ENCODE measurements at regions not wholly inside any gene's neighbourhood (a gene's known extent, or its start where the extent isn't known, plus 50 kb on each side); places are given as distances from the start of the nearest gene placed in this dataset.

DNA sequence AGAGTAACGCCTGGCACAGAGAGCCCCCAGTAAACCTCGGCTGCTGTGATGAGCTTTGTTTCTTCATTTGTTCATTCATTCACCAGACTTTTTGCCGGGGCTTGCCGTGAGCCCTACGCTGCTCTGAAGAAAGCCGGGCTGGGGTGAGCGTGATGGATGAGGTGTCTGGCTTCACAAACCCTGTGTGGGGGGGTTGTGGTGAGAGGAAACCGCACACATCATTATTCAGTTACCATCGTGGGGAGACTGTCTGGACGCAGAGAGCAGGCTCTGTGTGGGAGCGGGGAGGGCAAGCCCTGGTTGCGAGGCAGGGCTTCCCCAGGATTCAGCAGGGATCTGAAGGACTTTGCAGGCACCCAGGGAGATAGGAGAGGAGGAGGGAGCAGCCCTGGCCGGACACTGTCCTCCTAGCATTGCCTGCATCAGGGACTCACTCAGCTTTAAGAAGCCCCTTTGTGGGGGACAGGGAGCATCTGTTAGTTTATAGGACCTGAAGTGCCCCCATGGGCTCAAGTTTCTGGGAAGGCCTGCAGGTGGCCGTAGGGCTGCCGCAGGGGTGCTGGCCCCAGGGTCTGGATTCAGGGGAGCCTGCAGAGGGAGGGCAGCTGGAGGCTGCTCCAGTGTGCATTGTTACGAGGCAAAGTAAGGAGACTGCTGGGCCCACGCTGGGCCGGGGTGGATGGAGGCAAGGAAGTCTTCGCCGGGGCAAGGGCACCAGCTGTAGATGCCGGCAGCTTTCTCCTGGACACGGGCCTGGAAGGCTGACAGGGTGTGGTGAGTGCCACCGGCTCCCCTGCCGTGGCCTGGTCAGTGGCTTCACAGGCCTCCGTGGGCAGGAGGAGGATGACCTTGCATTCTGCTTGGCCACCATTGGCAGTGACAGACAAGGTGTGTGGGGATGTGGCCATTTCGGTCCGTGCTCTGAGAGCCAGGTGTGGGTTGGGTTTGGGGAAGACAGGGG lies 334.5 kb downstream of the SEC14L1 start:
- no peaks in the 10 kb centered on the region for H3K9me3 ChIP-seq (ENCODE audit: control insufficient read depth, low read length)

DNA sequence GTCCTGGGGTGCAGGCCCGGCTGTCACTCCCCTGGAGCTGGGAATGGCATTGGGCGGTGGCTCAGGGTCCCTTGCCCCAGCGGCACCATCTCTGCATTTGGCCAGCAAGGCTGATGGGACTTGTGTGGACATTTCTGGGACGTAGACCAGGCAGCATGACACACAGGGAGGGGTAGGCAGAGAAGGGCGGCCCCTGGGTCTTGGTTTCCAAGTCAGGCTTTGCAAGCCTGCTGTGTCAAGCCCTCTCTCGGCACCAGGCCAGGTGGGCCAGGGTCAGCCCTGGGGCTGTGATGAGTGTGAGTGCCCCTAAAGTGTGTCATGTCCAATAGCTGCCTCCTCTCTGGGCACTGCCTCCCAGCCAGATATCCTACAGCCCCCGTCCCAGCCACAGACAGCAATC lies 335.2 kb downstream of the SEC14L1 start:
- Histone ChIP-seq H3K9me3 (ENCODE audit: control insufficient read depth, low read length) (no peaks in the 10 kb centered on the region), H3K4me1 (ENCODE audit: control insufficient read depth, insufficient read depth, low read length, poor library complexity, severe bottlenecking) (peaks cover 85% of the 10 kb centered on the region), H3K27me3 (replicated peaks; ENCODE audit: control insufficient read depth, insufficient read depth, low read length, poor library complexity, severe bottlenecking) (no peaks in the 10 kb centered on the region), H3K27ac (ENCODE audit: insufficient read depth, low read length, poor library complexity, severe bottlenecking) (peak overlapping the region; percentile 71), H3K36me3 (ENCODE audit: control insufficient read depth, insufficient read depth, low read length) (peaks cover 20% of the 10 kb centered on the region), H3K4me3 (ENCODE audit: insufficient read depth, low read depth, low read length, poor library complexity, severe bottlenecking) (no peak overlapping the region)
- DNase-seq: no peak

More for the DNA sequence above, 334.5 kb downstream of the SEC14L1 start:
- peak; percentile 57 to 69 (median 66) for DNase-seq
- Histone ChIP-seq H3K36me3 (ENCODE audit: control insufficient read depth, insufficient read depth, low read length) (peaks cover 20% of the 10 kb centered on the region), H3K4me3 (ENCODE audit: insufficient read depth, low read depth, low read length, poor library complexity, severe bottlenecking) (peak overlapping the region; percentile 7), H3K4me1 (ENCODE audit: control insufficient read depth, insufficient read depth, low read length, poor library complexity, severe bottlenecking) (peaks cover 89% of the 10 kb centered on the region), H3K27me3 (replicated peaks; ENCODE audit: control insufficient read depth, insufficient read depth, low read length, poor library complexity, severe bottlenecking) (no peaks in the 10 kb centered on the region), H3K27ac (ENCODE audit: insufficient read depth, low read length, poor library complexity, severe bottlenecking) (peak overlapping the region; percentile 71)

DNA sequence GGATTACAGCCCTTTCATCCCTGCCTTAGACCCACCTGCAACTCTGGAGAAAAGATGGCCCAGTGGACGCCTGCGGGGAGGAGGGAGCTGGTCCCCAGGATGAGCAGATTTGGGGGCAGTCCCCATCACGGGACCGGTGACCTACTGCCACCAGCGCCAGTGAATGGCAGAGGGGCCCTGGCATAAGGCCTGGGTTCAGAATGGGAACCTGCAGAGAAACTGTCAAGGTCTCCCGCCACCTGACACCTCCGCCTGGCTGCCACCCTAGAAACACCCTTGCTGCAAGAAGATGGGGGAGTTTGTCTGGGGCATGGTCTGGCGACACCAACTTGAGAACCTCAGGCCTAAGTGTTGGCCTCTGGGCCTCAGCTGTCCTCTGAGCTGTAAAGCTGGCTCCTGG lies 335.7 kb downstream of the SEC14L1 start:
- no peaks in the 10 kb centered on the region for H3K27me3 ChIP-seq (replicated peaks; ENCODE audit: control insufficient read depth, insufficient read depth, low read length, poor library complexity, severe bottlenecking)
- H3K36me3 ChIP-seq (ENCODE audit: control insufficient read depth, insufficient read depth, low read length): peaks cover 22% of the 10 kb centered on the region
- peak overlapping the region; percentile 71 for H3K27ac ChIP-seq (ENCODE audit: insufficient read depth, low read length, poor library complexity, severe bottlenecking)
- no peaks in the 10 kb centered on the region for H3K9me3 ChIP-seq (ENCODE audit: control insufficient read depth, low read length)
- DNase-seq: no peak
- H3K4me3 ChIP-seq (ENCODE audit: insufficient read depth, low read depth, low read length, poor library complexity, severe bottlenecking): no peak overlapping the region
- peaks cover 81% of the 10 kb centered on the region for H3K4me1 ChIP-seq (ENCODE audit: control insufficient read depth, insufficient read depth, low read length, poor library complexity, severe bottlenecking)

DNA sequence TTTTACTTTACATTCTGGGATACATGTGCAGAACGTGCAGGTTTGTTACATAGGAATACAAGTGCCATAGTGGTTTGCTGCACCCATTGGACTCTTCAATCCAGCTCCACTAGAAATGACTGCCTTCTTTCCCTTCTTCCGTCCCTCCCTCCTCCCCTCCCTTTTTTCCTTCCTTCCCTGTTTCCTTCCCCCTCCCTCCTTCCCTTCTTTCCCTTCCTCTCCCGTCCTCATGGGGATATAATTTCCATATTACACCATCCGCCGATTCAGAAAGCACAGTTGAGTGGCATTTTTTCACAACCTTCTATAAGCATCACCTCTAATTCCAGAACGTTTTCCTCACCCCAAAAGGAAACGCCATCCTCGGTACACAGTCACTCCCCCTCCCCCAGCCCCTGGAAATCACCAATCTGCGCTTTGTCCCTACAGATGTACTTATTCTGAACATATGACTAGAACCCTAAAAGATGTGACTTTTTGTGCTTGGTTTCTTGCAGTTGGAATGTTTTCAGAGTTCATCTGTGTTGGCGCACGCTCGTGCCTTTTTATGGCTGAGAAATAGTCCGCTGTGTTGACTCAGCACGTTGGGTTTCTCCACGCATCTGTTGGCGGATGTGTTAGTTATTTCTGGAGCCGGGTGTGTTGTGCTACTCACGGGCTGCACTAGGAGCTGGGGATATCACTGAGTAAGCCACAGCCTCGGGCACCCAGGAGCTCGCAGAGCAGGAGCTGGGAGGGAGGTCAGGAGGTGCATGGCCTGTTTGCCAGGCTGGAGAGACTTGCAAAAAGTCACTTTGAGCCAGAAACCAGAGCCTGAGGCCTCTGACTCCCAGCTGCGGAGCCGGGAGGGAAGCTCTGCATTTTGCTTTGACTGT lies 336.4 kb downstream of the SEC14L1 start:
- Histone ChIP-seq H3K9me3 (ENCODE audit: control insufficient read depth, low read length) (no peaks in the 10 kb centered on the region), H3K4me1 (ENCODE audit: control insufficient read depth, insufficient read depth, low read length, poor library complexity, severe bottlenecking) (peaks cover 78% of the 10 kb centered on the region), H3K4me3 (ENCODE audit: insufficient read depth, low read depth, low read length, poor library complexity, severe bottlenecking) (no peak overlapping the region), H3K27me3 (replicated peaks; ENCODE audit: control insufficient read depth, insufficient read depth, low read length, poor library complexity, severe bottlenecking) (no peaks in the 10 kb centered on the region), H3K27ac (ENCODE audit: insufficient read depth, low read length, poor library complexity, severe bottlenecking) (peak overlapping the region; percentile 71), H3K36me3 (ENCODE audit: control insufficient read depth, insufficient read depth, low read length) (peaks cover 25% of the 10 kb centered on the region)
- DNase-seq: no peak

DNA sequence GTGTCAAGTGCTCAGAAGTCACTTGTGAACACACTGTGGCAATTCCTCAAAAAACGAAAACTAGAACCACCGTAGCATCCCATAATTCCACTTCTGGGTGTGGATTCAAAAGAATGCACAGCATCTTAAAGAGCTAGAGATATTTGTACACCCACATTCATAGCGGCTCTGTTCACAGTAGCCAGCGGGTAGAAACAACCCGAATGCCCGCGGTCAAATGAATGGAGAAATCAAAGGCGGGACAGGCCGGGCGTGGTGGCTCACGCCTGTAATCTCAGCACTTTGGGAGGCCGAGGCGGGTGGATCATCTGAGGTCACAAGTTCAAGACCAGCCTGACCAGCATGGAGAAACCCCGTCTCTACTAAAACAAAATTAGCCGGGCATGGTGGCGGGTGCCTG lies 337.5 kb downstream of the SEC14L1 start:
- DNase-seq: no peak
- peaks cover 37% of the 10 kb centered on the region for H3K36me3 ChIP-seq (ENCODE audit: control insufficient read depth, insufficient read depth, low read length)
- H3K4me3 ChIP-seq (ENCODE audit: insufficient read depth, low read depth, low read length, poor library complexity, severe bottlenecking): no peak overlapping the region
- peaks cover 70% of the 10 kb centered on the region for H3K4me1 ChIP-seq (ENCODE audit: control insufficient read depth, insufficient read depth, low read length, poor library complexity, severe bottlenecking)
- peak overlapping the region; percentile 71 for H3K27ac ChIP-seq (ENCODE audit: insufficient read depth, low read length, poor library complexity, severe bottlenecking)
- no peaks in the 10 kb centered on the region for H3K9me3 ChIP-seq (ENCODE audit: control insufficient read depth, low read length)
- H3K27me3 ChIP-seq (replicated peaks; ENCODE audit: control insufficient read depth, insufficient read depth, low read length, poor library complexity, severe bottlenecking): no peaks in the 10 kb centered on the region

DNA sequence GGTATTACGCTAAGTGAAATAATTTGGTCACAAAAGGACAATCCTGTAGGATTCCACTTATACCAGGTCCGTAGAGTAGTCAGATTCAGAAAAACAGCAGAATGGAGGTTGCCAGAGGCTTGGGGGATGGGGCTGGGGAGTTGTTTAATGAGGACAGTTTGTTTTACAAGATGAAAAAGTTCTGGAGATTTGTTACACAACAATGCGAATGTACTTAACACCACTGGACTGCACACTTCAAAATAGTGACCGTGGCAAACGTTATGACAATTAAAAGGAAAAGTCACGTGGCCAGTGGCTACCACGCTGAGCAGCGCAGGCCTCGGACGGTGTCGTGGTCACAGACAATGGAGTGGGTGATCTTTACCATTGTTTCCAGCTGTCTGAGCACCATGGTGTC lies 338.1 kb downstream of the SEC14L1 start:
- H3K4me1 ChIP-seq (ENCODE audit: control insufficient read depth, insufficient read depth, low read length, poor library complexity, severe bottlenecking): peaks cover 67% of the 10 kb centered on the region
- H3K36me3 ChIP-seq (ENCODE audit: control insufficient read depth, insufficient read depth, low read length): peaks cover 43% of the 10 kb centered on the region
- H3K4me3 ChIP-seq (ENCODE audit: insufficient read depth, low read depth, low read length, poor library complexity, severe bottlenecking): no peak overlapping the region
- H3K9me3 ChIP-seq (ENCODE audit: control insufficient read depth, low read length): no peaks in the 10 kb centered on the region
- no peaks in the 10 kb centered on the region for H3K27me3 ChIP-seq (replicated peaks; ENCODE audit: control insufficient read depth, insufficient read depth, low read length, poor library complexity, severe bottlenecking)
- no peak overlapping the region for H3K27ac ChIP-seq (ENCODE audit: insufficient read depth, low read length, poor library complexity, severe bottlenecking)
- no peak for DNase-seq

DNA sequence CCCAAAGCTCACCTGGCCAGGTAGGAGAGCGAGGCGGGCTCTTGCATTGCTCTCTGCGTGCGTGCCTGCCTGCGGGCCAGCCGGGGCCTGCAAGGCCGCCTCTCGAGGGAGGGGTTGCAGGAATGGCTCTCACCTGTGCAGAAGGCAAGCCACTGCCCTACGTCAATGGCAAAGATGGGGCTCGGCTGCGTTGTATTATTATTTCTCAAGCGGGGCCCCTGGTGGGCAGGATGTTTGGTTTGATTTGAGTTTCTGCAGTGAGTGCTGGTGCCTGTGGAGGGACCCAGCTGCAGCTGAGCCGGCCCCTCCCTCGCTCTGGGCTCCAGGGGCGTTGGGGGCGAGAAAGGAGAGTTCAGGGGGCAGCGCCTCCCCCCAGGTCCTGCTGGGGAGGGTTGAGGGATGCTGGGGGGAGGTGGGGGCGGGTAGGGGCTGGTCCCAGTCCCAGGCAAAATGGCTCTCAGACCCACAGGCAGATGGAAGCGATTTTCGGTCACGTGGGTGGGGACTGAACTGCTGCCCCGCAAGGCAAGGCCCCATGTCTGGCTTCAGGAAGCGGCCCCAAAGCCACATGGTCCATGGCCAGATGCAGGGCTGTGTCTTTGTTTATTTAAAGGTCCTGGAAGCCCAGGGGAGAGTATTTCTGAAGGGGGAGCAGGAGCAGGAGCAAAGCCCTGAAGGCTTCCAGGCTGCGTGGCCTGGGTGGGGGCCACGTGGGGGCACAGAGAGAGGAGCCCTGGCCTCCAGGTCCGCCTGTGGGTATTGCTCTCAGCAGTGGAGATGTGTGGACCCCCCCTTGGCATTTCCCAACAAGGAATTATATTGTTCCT lies 338.8 kb downstream of the SEC14L1 start:
- Histone ChIP-seq H3K4me1 (ENCODE audit: control insufficient read depth, insufficient read depth, low read length, poor library complexity, severe bottlenecking) (peaks cover 60% of the 10 kb centered on the region), H3K27me3 (replicated peaks; ENCODE audit: control insufficient read depth, insufficient read depth, low read length, poor library complexity, severe bottlenecking) (no peaks in the 10 kb centered on the region), H3K27ac (ENCODE audit: insufficient read depth, low read length, poor library complexity, severe bottlenecking) (peak overlapping the region; percentile 40), H3K4me3 (ENCODE audit: insufficient read depth, low read depth, low read length, poor library complexity, severe bottlenecking) (no peak overlapping the region), H3K9me3 (ENCODE audit: control insufficient read depth, low read length) (no peaks in the 10 kb centered on the region), H3K36me3 (ENCODE audit: control insufficient read depth, insufficient read depth, low read length) (peaks cover 48% of the 10 kb centered on the region)
- no peak for DNase-seq

DNA sequence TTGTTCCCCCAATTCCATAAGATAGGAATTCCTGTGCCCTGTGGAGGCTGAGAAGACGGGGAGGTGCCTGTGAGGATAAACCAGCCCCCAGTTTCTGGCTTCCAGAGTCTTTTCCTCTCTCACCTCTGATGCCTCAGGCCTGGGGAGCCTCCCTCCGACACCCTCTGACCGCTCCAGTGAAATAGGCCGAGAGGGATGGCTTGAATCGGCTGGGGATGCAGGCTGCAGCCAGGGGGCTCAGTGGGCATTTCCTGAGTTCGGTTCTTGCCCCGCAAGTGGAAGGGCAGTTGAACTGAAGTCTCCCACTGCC lies 339.4 kb downstream of the SEC14L1 start:
- H3K27me3 ChIP-seq (replicated peaks; ENCODE audit: control insufficient read depth, insufficient read depth, low read length, poor library complexity, severe bottlenecking): no peaks in the 10 kb centered on the region
- no peak for DNase-seq
- no peaks in the 10 kb centered on the region for H3K9me3 ChIP-seq (ENCODE audit: control insufficient read depth, low read length)
- no peak overlapping the region for H3K4me3 ChIP-seq (ENCODE audit: insufficient read depth, low read depth, low read length, poor library complexity, severe bottlenecking)
- peaks cover 54% of the 10 kb centered on the region for H3K36me3 ChIP-seq (ENCODE audit: control insufficient read depth, insufficient read depth, low read length)
- H3K27ac ChIP-seq (ENCODE audit: insufficient read depth, low read length, poor library complexity, severe bottlenecking): peak overlapping the region; percentile 40
- peaks cover 54% of the 10 kb centered on the region for H3K4me1 ChIP-seq (ENCODE audit: control insufficient read depth, insufficient read depth, low read length, poor library complexity, severe bottlenecking)

DNA sequence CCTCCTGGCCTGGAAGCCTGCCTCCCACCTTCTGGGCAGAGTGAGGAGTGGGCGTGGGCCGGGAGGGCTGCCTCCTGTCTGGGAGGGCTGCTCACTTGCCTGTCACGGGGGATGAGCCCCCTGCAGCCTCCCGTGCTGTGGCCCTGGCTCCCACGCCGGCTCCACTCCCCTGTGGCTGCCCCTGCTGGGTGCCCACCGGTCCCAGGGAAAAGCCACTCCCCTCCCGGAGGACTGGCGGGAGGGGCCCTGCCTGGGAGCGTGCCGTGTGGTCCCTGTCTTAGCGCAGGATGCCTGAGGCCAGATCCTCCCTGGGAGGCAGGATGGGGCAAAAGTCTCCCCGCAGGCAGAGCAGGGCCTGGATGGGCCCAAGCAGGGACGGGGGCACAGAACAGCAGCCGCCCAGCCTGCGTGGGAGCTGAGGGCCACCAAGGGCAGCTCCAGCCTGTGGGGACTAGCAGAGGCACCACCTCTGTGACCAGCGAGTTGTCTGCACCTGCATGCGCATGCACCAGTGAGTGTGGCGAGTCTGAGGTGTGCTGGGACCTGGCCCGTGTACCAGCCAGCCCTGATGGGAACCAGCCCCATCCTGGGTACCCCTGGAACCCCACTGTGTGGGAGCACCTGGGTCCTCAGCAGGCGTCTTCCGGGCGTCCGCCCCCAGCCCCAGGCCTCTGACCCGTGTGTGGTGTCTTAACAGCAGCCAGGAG lies 339.9 kb downstream of the SEC14L1 start:
- no peaks in the 10 kb centered on the region for H3K9me3 ChIP-seq (ENCODE audit: control insufficient read depth, low read length)
- peak overlapping the region; percentile 40 for H3K27ac ChIP-seq (ENCODE audit: insufficient read depth, low read length, poor library complexity, severe bottlenecking)
- H3K4me1 ChIP-seq (ENCODE audit: control insufficient read depth, insufficient read depth, low read length, poor library complexity, severe bottlenecking): peaks cover 49% of the 10 kb centered on the region
- no peak overlapping the region for H3K4me3 ChIP-seq (ENCODE audit: insufficient read depth, low read depth, low read length, poor library complexity, severe bottlenecking)
- no peaks in the 10 kb centered on the region for H3K27me3 ChIP-seq (replicated peaks; ENCODE audit: control insufficient read depth, insufficient read depth, low read length, poor library complexity, severe bottlenecking)
- H3K36me3 ChIP-seq (ENCODE audit: control insufficient read depth, insufficient read depth, low read length): peaks cover 54% of the 10 kb centered on the region
- DNase-seq: no peak

All from effector memory CD4-positive, alpha-beta T cell (primary cell).